ENCODE measurements at regions not wholly inside any gene's neighbourhood (a gene's known extent, or its start where the extent isn't known, plus 50 kb on each side); places are given as distances from the start of the nearest gene placed in this dataset.

DNA sequence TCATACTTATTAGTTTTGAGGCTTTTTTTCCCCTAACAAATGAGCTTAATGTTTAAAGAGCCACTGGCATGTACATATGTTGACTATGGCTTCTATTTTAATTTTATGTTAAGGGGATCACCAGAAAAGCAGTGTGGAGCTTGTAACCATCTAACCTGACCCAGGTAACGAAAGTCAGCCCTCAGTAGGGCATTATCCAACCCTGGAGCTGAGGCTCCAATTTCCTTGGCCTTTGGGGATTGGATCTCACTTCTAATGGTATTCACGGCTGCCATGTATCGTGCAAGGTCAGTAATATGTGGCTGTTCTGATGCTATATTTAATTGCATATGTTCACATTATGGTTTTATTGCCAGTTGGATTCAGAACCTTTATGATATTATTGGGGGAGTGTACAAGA lies 75.2 kb upstream of the CCSER1 start:
- no peaks in the 10 kb centered on the region for H3K9me3 ChIP-seq (ENCODE audit: control insufficient read depth, insufficient read depth, low read depth, low read length)

DNA sequence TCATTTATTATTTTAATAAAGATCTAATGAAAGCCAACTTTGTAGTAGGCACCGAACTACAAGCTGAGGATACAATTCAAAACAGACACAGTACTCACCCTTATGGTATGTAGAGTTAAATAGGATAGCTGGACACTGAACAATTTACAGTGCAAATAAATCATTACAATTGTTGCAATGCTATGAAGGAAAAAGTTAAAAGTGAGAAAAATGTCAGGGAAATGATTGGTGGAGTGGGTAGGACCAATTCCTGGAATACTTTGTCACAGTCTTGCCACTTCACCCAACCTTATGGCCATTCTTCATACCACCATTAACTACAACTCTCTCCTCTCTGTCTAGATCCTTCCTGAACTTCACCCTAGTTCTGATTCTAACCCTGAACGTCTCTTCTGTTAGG lies 70.1 kb upstream of the CCSER1 start:
- no peak for DNase-seq (ENCODE audit: low read depth in 2 of 2)
- Histone ChIP-seq H3K36me3 (ENCODE audit: control insufficient read depth, insufficient read depth, low read length) (no peaks in the 10 kb centered on the region), H2AFZ (ENCODE audit: low read length) (no peak overlapping the region), H3K27ac (ENCODE audit: insufficient read depth, low read length) (no peak overlapping the region), H3K9me3 (ENCODE audit: control insufficient read depth, insufficient read depth, low read depth, low read length) (no peaks in the 10 kb centered on the region), H3K4me2 (ENCODE audit: extremely low read depth, insufficient read depth, low read length) (no peak overlapping the region), H3K79me2 (ENCODE audit: control insufficient read depth, insufficient read depth, low read length) (no peaks in the 10 kb centered on the region), H4K20me1 (ENCODE audit: control insufficient read depth, extremely low read depth, insufficient read depth, low read length) (no peaks in the 10 kb centered on the region), H3K27me3 (ENCODE audit: control insufficient read depth, insufficient read depth, low read length) (no peaks in the 10 kb centered on the region), H3K4me1 (ENCODE audit: control insufficient read depth, extremely low read depth, insufficient read depth, low read length) (no peaks in the 10 kb centered on the region), H3K4me3 (replicated peaks in 1 of 4; ENCODE audit: control extremely low read depth in 1 of 4, insufficient read depth in 1 of 4, low read depth in 3 of 4, low read length in 4 of 4) (no peak overlapping the region), H3K9ac (ENCODE audit: insufficient read depth, low read length) (no peak overlapping the region)
- TF ChIP-seq EZH2 (IDR thresholded peaks at IDR 0.05; ENCODE audit: low read length, missing control alignments) (no peak), CTCF (conservative IDR thresholded peaks at IDR 0.05 in 1 of 2, IDR thresholded peaks at IDR 0.05 in 1 of 2; ENCODE audit: low read depth in 1 of 2, low read length in 2 of 2) (no peak)

More for the DNA sequence above, 75.2 kb upstream of the CCSER1 start:
- no peaks in the 10 kb centered on the region for H3K4me1 ChIP-seq (ENCODE audit: control insufficient read depth, extremely low read depth, insufficient read depth, low read length)
- no peaks in the 10 kb centered on the region for H3K27me3 ChIP-seq (ENCODE audit: control insufficient read depth, insufficient read depth, low read length)
- DNase-seq (ENCODE audit: low read depth in 2 of 2): no peak
- TF ChIP-seq CTCF (conservative IDR thresholded peaks at IDR 0.05 in 1 of 2, IDR thresholded peaks at IDR 0.05 in 1 of 2; ENCODE audit: low read depth in 1 of 2, low read length in 2 of 2) (no peak), EZH2 (IDR thresholded peaks at IDR 0.05; ENCODE audit: low read length, missing control alignments) (no peak)
- H4K20me1 ChIP-seq (ENCODE audit: control insufficient read depth, extremely low read depth, insufficient read depth, low read length): no peaks in the 10 kb centered on the region
- no peak overlapping the region for H3K4me2 ChIP-seq (ENCODE audit: extremely low read depth, insufficient read depth, low read length)
- H3K36me3 ChIP-seq (ENCODE audit: control insufficient read depth, insufficient read depth, low read length): no peaks in the 10 kb centered on the region
- H3K9ac ChIP-seq (ENCODE audit: insufficient read depth, low read length): no peak overlapping the region
- H3K27ac ChIP-seq (ENCODE audit: insufficient read depth, low read length): no peak overlapping the region
- H3K4me3 ChIP-seq (replicated peaks in 1 of 4; ENCODE audit: control extremely low read depth in 1 of 4, insufficient read depth in 1 of 4, low read depth in 3 of 4, low read length in 4 of 4): no peak overlapping the region
- no peak overlapping the region for H2AFZ ChIP-seq (ENCODE audit: low read length)
- H3K79me2 ChIP-seq (ENCODE audit: control insufficient read depth, insufficient read depth, low read length): no peaks in the 10 kb centered on the region

DNA sequence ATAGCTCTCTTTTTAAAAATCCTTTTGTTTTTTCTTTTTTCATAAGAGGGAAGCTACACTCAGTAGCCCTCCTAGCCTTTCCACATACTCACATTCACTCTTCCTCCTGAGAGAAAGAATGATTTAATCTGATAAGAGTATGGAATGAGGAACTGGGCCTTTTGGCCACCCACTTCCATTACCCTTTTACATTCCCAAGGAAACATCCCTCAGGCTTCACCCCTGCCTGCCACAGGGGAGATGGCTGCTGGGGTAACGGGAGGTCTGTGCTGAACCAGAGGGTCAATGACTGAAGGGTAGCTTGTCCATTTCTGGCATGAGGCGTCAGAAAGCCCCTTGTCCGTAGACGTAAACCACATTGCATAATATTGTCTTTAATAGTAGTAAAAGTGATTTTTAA lies 67.2 kb upstream of the CCSER1 start:
- H3K4me2 ChIP-seq (ENCODE audit: extremely low read depth, insufficient read depth, low read length): no peak overlapping the region
- no peak for TF ChIP-seq EZH2 (IDR thresholded peaks at IDR 0.05; ENCODE audit: low read length, missing control alignments)
- no peak for TF ChIP-seq CTCF (conservative IDR thresholded peaks at IDR 0.05 in 1 of 2, IDR thresholded peaks at IDR 0.05 in 1 of 2; ENCODE audit: low read depth in 1 of 2, low read length in 2 of 2)
- no peak for DNase-seq (ENCODE audit: low read depth in 2 of 2)
- no peaks in the 10 kb centered on the region for H3K79me2 ChIP-seq (ENCODE audit: control insufficient read depth, insufficient read depth, low read length)
- no peaks in the 10 kb centered on the region for H3K27me3 ChIP-seq (ENCODE audit: control insufficient read depth, insufficient read depth, low read length)
- H3K9ac ChIP-seq (ENCODE audit: insufficient read depth, low read length): no peak overlapping the region
- no peak overlapping the region for H2AFZ ChIP-seq (ENCODE audit: low read length)
- no peak overlapping the region for H3K27ac ChIP-seq (ENCODE audit: insufficient read depth, low read length)
- H4K20me1 ChIP-seq (ENCODE audit: control insufficient read depth, extremely low read depth, insufficient read depth, low read length): no peaks in the 10 kb centered on the region
- no peaks in the 10 kb centered on the region for H3K4me1 ChIP-seq (ENCODE audit: control insufficient read depth, extremely low read depth, insufficient read depth, low read length)
- no peak overlapping the region for H3K4me3 ChIP-seq (replicated peaks in 1 of 4; ENCODE audit: control extremely low read depth in 1 of 4, insufficient read depth in 1 of 4, low read depth in 3 of 4, low read length in 4 of 4)
- no peaks in the 10 kb centered on the region for H3K9me3 ChIP-seq (ENCODE audit: control insufficient read depth, insufficient read depth, low read depth, low read length)
- no peaks in the 10 kb centered on the region for H3K36me3 ChIP-seq (ENCODE audit: control insufficient read depth, insufficient read depth, low read length)
